ENCODE measurements at regions not wholly inside any gene's neighbourhood (a gene's known extent, or its start where the extent isn't known, plus 50 kb on each side); places are given as distances from the start of the nearest gene placed in this dataset.

DNA sequence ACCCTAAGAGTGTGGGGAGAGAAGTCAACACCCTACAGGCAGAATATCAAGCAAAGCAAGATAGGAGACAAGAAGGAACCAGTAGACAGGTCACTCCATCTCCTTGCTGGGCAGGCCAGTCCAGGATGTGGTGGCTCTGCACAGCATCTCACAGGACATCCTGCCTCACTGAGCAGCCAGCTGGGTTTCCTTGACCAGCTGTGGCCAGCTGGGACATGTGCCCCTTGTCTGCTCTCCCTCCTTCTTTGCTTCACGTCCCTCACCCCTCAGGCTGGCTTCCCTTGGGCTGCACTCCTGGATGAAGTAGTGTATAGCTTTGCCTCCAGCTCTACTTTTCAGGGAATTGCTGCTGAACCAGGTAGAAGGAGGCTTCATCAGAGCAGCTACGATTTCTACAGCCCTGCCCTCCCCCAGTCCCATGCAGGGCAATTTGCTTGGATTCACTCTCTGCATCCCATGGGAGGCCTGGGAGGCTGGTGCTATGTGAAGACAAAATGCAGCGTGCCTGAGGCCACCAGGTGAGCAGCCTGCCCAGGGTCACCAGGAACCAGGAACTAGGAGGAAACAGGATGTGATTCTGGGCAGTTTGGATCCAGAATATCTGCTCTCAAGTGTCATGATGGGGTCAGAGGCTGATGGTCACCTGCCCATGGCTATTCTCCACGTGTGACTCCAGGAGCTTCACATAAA, 110.0 kb upstream of the PMEPA1 start:
- TF ChIP-seq, protein P1, sequence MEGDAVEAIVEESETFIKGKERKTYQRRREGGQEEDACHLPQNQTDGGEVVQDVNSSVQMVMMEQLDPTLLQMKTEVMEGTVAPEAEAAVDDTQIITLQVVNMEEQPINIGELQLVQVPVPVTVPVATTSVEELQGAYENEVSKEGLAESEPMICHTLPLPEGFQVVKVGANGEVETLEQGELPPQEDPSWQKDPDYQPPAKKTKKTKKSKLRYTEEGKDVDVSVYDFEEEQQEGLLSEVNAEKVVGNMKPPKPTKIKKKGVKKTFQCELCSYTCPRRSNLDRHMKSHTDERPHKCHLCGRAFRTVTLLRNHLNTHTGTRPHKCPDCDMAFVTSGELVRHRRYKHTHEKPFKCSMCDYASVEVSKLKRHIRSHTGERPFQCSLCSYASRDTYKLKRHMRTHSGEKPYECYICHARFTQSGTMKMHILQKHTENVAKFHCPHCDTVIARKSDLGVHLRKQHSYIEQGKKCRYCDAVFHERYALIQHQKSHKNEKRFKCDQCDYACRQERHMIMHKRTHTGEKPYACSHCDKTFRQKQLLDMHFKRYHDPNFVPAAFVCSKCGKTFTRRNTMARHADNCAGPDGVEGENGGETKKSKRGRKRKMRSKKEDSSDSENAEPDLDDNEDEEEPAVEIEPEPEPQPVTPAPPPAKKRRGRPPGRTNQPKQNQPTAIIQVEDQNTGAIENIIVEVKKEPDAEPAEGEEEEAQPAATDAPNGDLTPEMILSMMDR (conservative IDR thresholded peaks at IDR 0.05; ENCODE audit: low read depth, low read length): no peak
- no peak for TF ChIP-seq EZH2 (IDR thresholded peaks at IDR 0.05; ENCODE audit: borderline replicate concordance, low read depth, low read length, poor library complexity, severe bottlenecking)
